Nephron progenitor cell (in vitro differentiated cells): ENCODE measurements at regions not wholly inside any gene's neighbourhood (a gene's known extent, or its start where the extent isn't known, plus 50 kb on each side); places are given as distances from the start of the nearest gene placed in this dataset.

Source experiments
- DNase-seq: peaks from one replicate; pipeline ENCODE4 v3.0.0; 2021
- H3K27ac Mint-ChIP-seq: 2 replicates; pipeline ENCODE4 v1.8.0; 2021; ENCODE audit warnings: mild to moderate bottlenecking, moderate library complexity, mixed read lengths
- H3K27me3 Mint-ChIP-seq: 2 replicates; pipeline ENCODE4 v1.8.0; 2021; ENCODE audit warnings: mild to moderate bottlenecking, low read depth, mixed read lengths; ENCODE audit not compliant: poor library complexity
- H3K36me3 Mint-ChIP-seq: 2 replicates; pipeline ENCODE4 v1.8.0; 2021; ENCODE audit warnings: low read depth, mixed read lengths
- H3K4me1 Mint-ChIP-seq: 2 replicates; pipeline ENCODE4 v1.8.0; 2021; ENCODE audit warnings: mixed read lengths
- H3K4me3 Mint-ChIP-seq: 2 replicates; pipeline ENCODE4 v1.8.0; 2021; ENCODE audit warnings: mild to moderate bottlenecking, moderate library complexity, mixed read lengths
- H3K9me3 Mint-ChIP-seq: 2 replicates; pipeline ENCODE4 v1.8.0; 2021; ENCODE audit warnings: mild to moderate bottlenecking, moderate library complexity, mixed read lengths
- TF ChIP-seq, protein P1 (sequence below): fragments of 200-600 bp; sonication (generic); IDR thresholded peaks from 2 replicates; pipeline ENCODE4 v1.5.0; 2021; ENCODE audit warnings: antibody characterized with exemption

DNA sequence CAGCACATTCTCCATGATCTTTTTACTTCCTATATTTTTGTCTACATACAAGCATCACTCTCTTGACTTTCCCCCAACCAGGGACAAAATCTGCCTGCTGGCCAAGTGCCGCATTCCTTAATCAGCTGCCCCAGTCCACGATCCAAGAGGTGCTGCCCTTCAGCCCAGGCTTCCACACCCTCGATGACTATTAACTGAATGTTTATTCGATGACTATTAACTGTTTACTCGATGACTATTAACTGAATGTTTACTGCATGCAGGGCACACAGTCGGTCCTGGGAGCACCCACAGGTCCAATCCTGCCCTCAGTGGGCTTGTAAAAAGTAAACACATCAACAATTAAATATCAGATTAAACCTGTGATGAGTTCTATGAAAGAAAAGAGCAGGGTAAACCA is 256.9 kb downstream of the ARRDC4 start:
- Mint-ChIP-seq H3K9me3 (no peaks in the 10 kb centered on the region), H3K4me1 (no peaks in the 10 kb centered on the region), H3K4me3 (no peak overlapping the region), H3K27me3 (peaks cover 18% of the 10 kb centered on the region), H3K27ac (no peak overlapping the region), H3K36me3 (no peaks in the 10 kb centered on the region)
- TF ChIP-seq, protein P1, sequence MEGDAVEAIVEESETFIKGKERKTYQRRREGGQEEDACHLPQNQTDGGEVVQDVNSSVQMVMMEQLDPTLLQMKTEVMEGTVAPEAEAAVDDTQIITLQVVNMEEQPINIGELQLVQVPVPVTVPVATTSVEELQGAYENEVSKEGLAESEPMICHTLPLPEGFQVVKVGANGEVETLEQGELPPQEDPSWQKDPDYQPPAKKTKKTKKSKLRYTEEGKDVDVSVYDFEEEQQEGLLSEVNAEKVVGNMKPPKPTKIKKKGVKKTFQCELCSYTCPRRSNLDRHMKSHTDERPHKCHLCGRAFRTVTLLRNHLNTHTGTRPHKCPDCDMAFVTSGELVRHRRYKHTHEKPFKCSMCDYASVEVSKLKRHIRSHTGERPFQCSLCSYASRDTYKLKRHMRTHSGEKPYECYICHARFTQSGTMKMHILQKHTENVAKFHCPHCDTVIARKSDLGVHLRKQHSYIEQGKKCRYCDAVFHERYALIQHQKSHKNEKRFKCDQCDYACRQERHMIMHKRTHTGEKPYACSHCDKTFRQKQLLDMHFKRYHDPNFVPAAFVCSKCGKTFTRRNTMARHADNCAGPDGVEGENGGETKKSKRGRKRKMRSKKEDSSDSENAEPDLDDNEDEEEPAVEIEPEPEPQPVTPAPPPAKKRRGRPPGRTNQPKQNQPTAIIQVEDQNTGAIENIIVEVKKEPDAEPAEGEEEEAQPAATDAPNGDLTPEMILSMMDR: no peak
- no peak for DNase-seq

DNA sequence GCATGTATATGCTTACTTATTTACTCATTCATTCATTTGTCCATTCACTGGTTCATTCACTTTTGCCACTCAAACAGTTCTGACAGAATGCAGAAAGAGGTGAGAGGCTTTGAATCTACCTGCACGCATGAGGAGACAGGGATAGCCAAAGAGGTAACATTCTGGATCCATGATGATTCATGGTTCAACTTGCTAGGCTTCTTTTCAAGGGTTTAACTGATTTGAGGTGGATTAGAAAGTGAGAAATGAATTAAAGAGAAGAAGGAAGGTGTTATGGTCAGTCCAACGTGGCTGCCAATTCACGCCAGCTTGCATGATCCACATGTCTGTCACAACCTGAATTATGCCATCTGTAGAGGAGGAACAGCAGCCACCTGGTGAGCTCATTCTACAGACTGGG is 260.6 kb downstream of the ARRDC4 start:
- H3K4me3 Mint-ChIP-seq: no peak overlapping the region
- DNase-seq: no peak
- TF ChIP-seq, protein P1: no peak
- no peaks in the 10 kb centered on the region for H3K9me3 Mint-ChIP-seq
- no peak overlapping the region for H3K27ac Mint-ChIP-seq
- H3K4me1 Mint-ChIP-seq: no peaks in the 10 kb centered on the region
- peaks cover 29% of the 10 kb centered on the region for H3K27me3 Mint-ChIP-seq
- no peaks in the 10 kb centered on the region for H3K36me3 Mint-ChIP-seq

DNA sequence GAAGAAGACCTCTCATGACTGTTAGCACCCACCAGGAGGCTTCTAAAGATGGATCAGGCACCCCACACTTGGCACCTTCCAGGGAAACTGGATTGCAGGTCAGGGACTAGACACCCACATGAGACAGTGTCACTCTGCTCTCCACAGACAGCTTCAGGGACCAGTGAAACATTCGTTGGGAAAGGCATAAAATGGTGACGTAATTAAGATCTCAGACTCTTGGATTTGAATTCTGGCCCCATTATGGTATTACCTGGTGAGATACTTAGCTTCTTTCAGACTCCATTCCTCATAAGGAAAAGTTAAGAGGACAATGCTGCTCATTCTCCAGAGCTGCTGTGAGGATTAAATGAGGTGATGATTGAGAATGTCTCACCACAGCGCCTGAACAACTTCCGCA is 261.1 kb downstream of the ARRDC4 start:
- TF ChIP-seq, protein P1: no peak
- Mint-ChIP-seq H3K27me3 (peaks cover 30% of the 10 kb centered on the region), H3K36me3 (no peaks in the 10 kb centered on the region), H3K4me1 (no peaks in the 10 kb centered on the region), H3K27ac (no peak overlapping the region), H3K4me3 (no peak overlapping the region), H3K9me3 (no peaks in the 10 kb centered on the region)
- no peak for DNase-seq

DNA sequence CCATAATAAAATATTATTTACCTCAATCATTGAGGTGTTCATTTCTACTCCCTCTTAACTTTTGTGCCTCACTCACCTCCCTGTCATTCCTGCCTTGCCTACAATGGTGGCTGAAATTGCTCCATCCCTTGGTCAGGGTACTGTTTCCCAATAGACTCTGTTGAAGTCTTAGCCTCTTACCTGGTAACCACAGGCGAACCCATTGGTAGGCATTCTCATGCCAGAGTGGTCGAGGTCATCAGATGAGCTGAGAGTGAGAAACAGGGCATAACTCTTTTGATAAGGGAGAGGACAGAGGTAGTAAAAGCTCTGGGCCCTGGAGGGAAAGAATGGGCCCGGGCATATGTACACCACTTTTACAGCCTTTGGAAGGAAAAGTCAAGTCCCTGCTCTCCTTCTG is 265.6 kb downstream of the ARRDC4 start:
- TF ChIP-seq, protein P1: no peak
- H3K27ac Mint-ChIP-seq: no peak overlapping the region

DNA sequence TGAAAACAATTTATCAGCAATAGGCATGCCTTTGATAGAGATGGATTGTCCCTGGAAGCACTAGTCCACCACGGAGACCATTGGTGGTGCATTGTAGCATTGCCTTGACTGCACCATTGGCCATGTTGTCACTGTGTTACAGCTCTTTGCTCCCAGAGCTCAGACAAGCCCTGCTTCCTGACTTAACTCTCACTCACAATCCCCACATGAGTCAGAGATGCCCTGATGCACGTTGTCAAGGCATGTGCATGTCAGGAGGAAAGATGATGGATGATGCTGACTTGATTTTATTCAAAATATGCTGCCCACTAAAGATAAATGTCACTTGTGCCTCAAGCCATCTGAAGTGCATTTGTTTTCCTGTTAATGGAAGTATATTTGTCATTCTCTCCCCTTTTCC is 266.1 kb downstream of the ARRDC4 start:
- peaks cover 25% of the 10 kb centered on the region for H3K27me3 Mint-ChIP-seq

More for the DNA sequence above, 265.6 kb downstream of the ARRDC4 start:
- H3K27me3 Mint-ChIP-seq: peaks cover 29% of the 10 kb centered on the region
- no peaks in the 10 kb centered on the region for H3K36me3 Mint-ChIP-seq
- H3K4me1 Mint-ChIP-seq: peaks cover 5% of the 10 kb centered on the region
- no peaks in the 10 kb centered on the region for H3K9me3 Mint-ChIP-seq
- no peak overlapping the region for H3K4me3 Mint-ChIP-seq
- no peak for DNase-seq

DNA sequence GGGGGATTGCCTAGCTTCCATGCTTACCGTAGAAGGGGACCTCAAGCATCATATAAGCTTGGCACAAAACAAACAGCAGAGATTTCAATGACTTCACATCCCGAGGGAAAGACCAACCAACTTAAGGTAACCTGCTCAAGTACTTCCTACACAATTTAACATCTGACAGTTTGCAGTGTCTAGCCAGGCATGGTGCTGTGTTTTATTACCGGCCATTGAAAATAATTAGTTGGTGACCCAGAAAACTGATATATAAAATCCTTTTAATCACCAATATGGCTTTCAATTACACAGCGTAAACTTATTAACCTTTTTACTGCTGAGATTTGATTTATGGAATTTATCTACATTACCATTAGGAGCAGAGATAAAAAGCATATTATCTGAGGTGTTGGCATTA is 268.3 kb downstream of the ARRDC4 start:
- H3K36me3 Mint-ChIP-seq: no peaks in the 10 kb centered on the region
- peaks cover 9% of the 10 kb centered on the region for H3K27me3 Mint-ChIP-seq
- no peak overlapping the region for H3K27ac Mint-ChIP-seq
- no peak for DNase-seq
- H3K4me3 Mint-ChIP-seq: no peak overlapping the region
- peaks cover 15% of the 10 kb centered on the region for H3K4me1 Mint-ChIP-seq
- TF ChIP-seq, protein P1: no peak
- peaks cover 4% of the 10 kb centered on the region for H3K9me3 Mint-ChIP-seq

More for the DNA sequence above, 266.1 kb downstream of the ARRDC4 start:
- TF ChIP-seq, protein P1: no peak
- no peak overlapping the region for H3K27ac Mint-ChIP-seq
- DNase-seq: no peak
- peaks cover 5% of the 10 kb centered on the region for H3K4me1 Mint-ChIP-seq
- no peaks in the 10 kb centered on the region for H3K9me3 Mint-ChIP-seq
- no peaks in the 10 kb centered on the region for H3K36me3 Mint-ChIP-seq
- H3K4me3 Mint-ChIP-seq: no peak overlapping the region
